GM12892 (cell line): ENCODE measurements at regions not wholly inside any gene's neighbourhood (a gene's known extent, or its start where the extent isn't known, plus 50 kb on each side); places are given as distances from the start of the nearest gene placed in this dataset.

Source experiments
- DNase-seq: peaks from one replicate; pipeline ENCODE4 v3.0.0; 2011; ENCODE audit not compliant: insufficient read length
- FAIRE-seq: peaks from 2 replicates; lab custom pipeline; 2011; peaks lifted over from hg19 to GRCh38; lab: Jason Lieb, UNC
- POLR2A ChIP-seq: IDR thresholded peaks from 2 replicates; pipeline ENCODE4 v1.6.1; 2011; ENCODE audit warnings: low read depth, low read length, control low read depth
- POLR2AphosphoS5 ChIP-seq: IDR thresholded peaks from 2 replicates; pipeline ENCODE4 v1.6.1; 2011; ENCODE audit warnings: low read depth, low read length, control low read depth
- TAF1 ChIP-seq: IDR thresholded peaks from 2 replicates; pipeline ENCODE4 v1.6.1; 2011; ENCODE audit warnings: low read depth, mild to moderate bottlenecking, control low read depth, low read length, borderline replicate concordance

DNA sequence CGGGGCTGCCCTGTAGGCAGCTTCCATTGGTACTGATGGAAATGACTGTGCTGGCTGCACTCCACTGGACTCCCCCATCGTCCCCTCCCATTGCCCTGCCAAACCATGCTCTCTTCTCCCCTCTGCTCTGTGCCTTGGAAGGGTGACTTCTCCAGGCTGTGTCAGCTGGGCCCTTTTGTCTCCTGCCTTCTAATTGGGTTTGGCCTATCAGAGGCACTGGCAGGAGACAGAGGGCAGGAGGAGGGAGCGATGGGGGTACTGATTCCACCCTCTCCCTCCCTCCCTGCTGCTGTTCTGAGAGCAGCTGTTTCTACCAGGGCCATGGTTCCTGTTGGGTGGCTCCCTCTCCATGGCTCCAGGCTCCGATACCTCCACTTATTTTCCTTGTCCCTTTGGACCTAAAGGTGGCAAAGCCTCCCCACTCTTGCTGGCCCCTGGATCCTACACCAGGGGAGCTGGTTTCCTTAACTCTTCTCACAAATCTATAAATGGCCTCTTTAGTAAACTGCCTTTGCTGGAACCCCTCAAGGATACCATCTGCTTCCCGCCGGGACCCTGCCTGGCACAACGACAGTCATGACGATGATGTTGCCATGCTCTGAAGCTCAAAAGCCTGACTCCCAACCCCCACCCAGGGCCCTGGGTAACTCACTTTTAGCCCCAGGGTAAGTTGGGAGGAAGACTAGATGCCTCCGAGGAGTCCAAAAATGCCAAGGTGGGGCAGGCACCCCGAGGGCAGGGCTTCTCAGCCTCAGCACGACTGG, 123.8 kb upstream of the RPL38 start:
- DNase-seq, result no peak
- FAIRE-seq, result no peak
- TF ChIP-seq POLR2AphosphoS5 (no peak), TAF1 (no peak), POLR2A (no peak)

DNA sequence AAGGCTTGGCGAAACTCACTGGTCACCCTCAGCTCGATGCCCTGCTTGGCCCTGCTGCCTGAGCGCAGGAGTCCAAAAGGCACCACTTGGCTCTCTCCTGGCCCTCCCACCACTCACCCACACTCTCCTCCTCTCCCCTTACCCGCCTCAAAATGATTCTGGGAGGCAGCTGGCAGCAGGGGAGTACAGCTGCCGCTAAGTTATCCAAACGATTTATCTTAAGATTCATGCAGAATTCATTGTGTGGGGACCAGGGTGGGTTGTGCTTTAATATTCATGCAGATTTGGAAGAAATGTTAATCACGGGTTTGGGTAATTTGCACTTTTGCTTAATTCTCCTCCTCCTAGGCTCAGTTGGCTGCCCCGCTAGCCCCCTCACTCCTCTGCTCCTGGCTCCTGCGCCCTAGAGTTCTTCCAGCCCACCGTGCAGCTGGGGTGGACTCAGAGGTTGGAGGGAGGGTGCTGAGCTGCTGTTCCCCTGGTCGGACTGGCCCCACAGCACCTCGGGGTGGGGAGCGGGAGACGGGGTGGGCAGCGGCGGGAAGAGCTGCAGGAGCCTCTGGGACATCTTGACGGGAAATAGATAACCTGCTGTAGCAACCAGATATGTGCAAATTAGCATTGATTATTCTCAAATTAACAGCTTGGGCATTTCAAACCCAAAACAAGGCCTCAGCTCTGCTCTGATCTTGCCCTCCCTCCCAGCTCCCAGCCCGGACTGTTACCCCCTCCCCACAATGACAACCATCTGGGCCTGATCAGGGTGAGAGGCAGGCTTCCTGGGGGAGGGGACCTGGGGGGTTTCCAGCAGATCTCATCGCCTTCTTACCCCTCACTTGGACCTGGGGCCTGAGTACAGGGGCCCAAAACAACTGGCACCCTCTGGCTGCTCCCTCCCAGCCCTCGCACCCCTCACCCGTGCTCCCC, 122.6 kb upstream of the RPL38 start:
- no peak for FAIRE-seq

DNA sequence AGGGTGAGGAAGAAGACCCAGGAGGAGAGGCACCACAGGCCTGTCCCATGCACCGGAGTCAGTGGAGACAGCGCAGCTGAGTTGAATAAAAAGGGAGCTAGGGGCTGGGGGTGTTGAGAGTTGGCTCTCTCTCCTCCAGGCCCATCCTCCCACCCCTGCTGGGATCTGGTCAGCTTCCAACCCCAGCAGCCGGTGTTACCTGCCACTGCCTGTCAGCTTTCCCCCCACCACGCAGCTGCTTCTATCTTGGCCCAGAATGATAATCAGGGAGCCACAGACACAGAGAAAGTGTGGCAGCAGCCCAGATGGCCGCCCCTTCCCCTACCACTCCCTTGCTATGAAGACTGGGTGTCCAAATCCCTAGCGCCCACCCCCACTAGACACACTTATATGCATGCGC, 120.6 kb upstream of the RPL38 start:
- DNase-seq (no peak), FAIRE-seq (no peak)
- TF ChIP-seq POLR2A (no peak), POLR2AphosphoS5 (no peak), TAF1 (no peak)

More for the DNA sequence above, 122.6 kb upstream of the RPL38 start:
- DNase-seq, result no peak
- TF ChIP-seq POLR2AphosphoS5, result no peak
- TF ChIP-seq POLR2A, result no peak
- TF ChIP-seq TAF1, result no peak

DNA sequence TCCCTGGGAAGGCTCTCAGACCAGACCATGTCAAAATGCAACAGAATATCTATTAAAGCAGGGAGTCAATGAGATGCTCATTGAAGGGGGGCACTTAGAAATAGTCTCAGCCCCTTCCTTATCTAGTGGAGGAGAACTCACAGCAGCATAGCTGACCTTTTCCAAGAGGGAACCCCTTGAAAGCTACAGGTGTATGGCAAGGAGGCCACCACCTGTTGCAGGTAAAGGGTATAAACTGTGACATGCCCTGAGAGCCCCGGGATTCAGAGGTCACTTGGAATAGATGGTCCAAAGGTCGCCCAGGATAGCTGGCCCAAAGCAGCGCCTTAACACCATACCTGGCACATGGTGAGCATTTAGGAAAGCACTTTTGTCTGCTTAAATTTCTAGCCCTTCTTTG, 120.2 kb upstream of the RPL38 start:
- DNase-seq (no peak), FAIRE-seq (no peak)
- TF ChIP-seq POLR2A, result no peak
- TF ChIP-seq TAF1, result no peak
- no peak for TF ChIP-seq POLR2AphosphoS5

DNA sequence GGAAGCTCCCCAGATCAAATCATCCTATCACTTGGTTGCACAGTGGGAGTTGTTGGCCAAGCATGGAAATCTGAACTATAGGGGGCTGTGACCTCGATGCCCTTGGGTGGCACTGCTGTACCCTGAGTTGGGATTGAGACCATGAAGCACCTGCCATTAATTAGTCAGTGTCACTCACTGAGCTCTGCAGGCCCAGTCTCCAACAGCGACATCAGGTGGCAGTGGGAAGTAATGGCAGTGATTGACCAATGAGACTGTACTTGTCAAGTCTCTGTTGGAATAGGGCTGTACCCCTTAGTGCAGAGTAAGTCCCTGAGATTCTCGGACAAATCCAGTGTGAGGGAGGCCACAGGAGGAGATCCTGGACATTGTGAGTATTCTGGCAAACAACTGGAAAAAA, 118.0 kb upstream of the RPL38 start:
- DNase-seq (no peak), FAIRE-seq (no peak)
- TF ChIP-seq TAF1 (no peak), POLR2AphosphoS5 (no peak), POLR2A (no peak)

DNA sequence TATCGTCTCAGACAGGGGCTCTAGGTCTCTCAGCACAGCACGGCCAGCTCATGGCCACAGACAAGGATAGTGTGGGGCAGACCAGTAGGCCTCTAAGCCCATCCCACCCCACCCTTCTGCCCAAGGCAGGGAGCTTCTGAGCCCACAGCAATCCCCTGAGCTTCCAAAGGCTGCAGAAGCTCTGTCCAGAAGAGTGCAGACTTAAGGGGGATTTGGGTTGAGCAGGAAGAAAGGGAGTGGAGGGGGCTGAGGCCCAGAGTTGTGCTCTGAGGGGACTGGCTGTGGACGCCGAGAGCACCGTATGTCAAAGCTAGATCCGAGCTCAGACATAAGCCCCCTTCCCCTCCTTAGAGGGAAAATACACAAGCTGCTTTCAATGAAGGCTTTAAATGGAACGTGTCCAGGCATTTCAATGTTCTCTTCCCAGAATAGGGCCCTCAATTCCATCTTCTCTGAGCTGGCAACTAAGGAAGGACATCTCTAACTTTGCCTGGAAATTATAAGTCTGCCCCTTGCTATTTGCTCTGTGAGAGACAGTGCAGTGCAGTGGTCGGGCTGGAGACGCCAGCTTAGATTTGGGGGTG, 116.4 kb upstream of the RPL38 start:
- FAIRE-seq, result no peak
- DNase-seq, result no peak
- TF ChIP-seq POLR2A, result no peak
- no peak for TF ChIP-seq POLR2AphosphoS5
- no peak for TF ChIP-seq TAF1

DNA sequence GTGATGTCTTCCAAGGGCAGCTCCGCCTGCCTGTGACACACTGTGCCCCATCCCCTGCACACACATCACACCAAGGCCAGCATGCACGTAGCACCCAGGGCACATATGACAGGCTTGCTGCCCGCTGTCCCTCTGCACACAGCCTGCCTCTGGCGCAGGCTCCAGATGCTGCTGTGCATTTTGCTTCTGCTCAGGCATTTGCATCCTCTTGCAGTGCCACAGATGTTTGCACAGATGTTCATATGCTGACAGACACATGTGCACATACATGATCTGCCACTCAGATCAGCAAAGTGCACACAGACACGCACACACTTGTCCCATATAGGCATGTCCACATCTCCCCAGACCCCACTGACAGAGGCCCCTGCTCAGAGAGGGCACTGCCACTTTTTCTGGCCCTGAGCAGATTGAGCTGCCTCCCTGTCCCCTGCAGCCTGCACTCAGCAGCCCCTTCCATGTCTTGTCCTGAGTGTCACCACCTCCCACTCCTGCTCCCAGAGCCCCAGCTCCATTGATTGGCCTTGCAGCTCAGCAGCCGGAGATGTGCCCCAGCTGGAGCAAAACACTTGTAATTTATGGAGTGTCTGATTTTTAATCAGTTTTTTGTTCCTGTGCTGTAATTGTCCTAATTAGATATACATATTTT, 115.1 kb upstream of the RPL38 start:
- FAIRE-seq, result no peak
- no peak for TF ChIP-seq POLR2AphosphoS5

DNA sequence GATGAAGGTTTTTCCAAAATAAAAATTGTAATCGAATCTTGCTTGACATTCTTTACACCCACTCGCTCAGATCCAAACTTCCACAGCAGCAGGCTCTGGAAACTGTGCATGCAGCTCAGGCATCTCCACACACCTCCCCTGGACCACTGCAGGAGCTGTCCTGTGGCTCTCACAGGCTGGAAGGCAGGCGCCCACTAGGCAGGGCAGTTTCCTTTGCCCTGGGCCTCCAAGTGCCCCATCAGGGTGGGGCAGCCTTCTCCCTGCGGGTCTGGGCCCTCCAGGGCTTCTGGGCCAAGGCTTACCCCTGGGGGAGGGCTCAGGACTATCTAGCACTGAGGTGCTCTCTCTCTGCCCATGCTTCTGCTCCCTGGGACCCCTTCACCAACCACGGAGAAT, 114.5 kb upstream of the RPL38 start:
- DNase-seq, result no peak
- no peak for FAIRE-seq
- TF ChIP-seq POLR2AphosphoS5, result no peak
- TF ChIP-seq POLR2A, result no peak
- no peak for TF ChIP-seq TAF1

More for the DNA sequence above, 115.1 kb upstream of the RPL38 start:
- DNase-seq, result no peak

DNA sequence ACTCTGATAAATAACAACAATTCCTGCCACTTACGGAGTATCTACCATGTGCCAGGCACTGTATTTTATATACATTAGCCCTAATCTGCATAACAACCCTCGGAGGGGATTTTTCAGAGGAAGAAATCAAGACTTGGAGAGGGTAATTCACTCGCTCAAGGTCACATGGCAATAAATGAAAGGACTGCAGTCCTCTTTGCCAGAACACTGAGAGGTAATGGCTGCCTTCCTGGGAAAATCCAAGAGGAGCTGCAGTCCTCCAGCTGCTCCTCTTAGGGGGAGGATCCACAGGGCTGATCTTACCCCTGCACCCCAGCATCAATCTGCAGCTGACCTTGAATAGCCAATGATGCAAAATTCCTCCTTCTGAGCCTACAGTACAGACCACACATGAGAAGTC, 114.1 kb upstream of the RPL38 start:
- FAIRE-seq, result no peak
- TF ChIP-seq TAF1, result no peak
- no peak for TF ChIP-seq POLR2AphosphoS5
- no peak for TF ChIP-seq POLR2A
- DNase-seq, result no peak

DNA sequence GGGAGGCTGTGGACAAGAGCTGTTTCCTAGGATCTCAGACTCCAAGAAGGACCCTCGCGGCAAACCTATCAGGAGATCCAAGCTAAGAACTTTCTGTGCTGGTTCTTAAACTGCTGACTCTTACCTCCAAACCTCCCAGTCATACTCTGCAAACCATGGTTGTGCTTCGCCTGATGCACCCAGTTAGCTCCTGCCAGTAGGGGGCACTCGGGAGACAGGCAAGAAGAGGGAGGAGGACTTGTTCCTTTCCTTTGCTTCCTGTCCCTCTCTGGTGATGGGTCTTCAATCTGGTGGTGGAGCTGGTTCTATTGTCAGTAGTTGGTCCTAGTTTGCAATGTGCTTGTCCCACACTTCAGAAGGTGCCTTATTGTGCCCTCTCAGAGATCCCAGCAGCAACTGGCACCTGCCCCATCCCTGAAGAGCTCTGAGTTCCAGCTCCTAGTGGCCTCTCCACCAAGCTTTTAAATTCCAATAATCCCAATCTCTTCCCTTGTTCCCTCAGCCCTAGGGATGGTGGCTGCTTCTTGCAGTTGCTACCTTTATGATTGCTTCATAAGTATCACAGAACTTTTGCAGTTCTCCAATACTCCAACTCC, 113.5 kb upstream of the RPL38 start:
- TF ChIP-seq TAF1 (no peak), POLR2A (no peak), POLR2AphosphoS5 (no peak)
- FAIRE-seq (peak; percentile 83), DNase-seq (no peak)

DNA sequence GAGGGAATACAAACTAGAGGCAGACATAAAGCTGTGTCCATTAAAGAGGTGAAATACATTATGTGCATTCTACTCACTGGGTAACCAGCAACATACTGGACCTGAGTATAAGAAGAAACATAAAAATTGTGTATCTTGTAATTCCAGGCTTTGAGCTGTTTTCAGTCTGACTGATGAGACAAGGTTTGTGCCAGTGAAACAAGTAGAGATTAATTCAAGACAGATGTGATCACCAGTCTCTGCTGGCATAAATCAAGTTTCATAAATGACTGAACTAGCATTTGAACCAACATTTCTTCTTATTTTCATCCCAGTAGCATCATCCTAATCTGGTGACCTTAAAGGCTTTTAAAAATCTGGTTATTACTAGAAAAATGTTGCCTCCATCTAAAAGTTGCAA, 108.8 kb upstream of the RPL38 start:
- FAIRE-seq (no peak), DNase-seq (no peak)
- TF ChIP-seq POLR2A (no peak), POLR2AphosphoS5 (no peak), TAF1 (no peak)
